ENCODE measurements at regions not wholly inside any gene's neighbourhood (a gene's known extent, or its start where the extent isn't known, plus 50 kb on each side); places are given as distances from the start of the nearest gene placed in this dataset.

DNA sequence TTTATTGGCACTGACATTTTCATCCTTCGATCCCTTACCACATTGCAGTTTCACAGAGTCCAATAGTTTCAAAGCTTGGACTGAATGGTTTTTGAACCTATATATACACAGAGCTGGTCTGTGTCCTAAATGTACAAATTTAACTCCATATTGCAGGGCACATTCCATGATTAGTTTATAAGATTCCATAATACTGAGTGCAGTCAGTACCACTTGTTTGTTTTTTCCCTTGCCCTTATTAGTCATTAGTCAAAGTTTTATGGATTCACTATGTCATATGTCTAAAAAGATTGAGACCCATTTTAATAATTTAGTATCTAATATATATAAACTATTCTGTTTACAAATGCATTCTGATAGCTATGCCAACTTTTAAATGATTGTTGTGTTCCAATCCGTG lies 654.8 kb upstream of the MEF2C start:
- TF ChIP-seq POLR2A (IDR thresholded peaks at IDR 0.05) (no peak), POLR2AphosphoS5 (IDR thresholded peaks at IDR 0.05; ENCODE audit: insufficient read depth in 1 of 2, low read depth in 1 of 2) (no peak)
- TF ChIP-seq, protein P1, sequence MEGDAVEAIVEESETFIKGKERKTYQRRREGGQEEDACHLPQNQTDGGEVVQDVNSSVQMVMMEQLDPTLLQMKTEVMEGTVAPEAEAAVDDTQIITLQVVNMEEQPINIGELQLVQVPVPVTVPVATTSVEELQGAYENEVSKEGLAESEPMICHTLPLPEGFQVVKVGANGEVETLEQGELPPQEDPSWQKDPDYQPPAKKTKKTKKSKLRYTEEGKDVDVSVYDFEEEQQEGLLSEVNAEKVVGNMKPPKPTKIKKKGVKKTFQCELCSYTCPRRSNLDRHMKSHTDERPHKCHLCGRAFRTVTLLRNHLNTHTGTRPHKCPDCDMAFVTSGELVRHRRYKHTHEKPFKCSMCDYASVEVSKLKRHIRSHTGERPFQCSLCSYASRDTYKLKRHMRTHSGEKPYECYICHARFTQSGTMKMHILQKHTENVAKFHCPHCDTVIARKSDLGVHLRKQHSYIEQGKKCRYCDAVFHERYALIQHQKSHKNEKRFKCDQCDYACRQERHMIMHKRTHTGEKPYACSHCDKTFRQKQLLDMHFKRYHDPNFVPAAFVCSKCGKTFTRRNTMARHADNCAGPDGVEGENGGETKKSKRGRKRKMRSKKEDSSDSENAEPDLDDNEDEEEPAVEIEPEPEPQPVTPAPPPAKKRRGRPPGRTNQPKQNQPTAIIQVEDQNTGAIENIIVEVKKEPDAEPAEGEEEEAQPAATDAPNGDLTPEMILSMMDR (IDR thresholded peaks at IDR 0.05): no peak
